Sigmoid colon (tissue), 6 donors: ENCODE measurements at regions not wholly inside any gene's neighbourhood (a gene's known extent, or its start where the extent isn't known, plus 50 kb on each side); places are given as distances from the start of the nearest gene placed in this dataset.

ENCODE experiments used
- DNase-seq: peaks from one replicate; pipeline ENCODE4 v3.0.0-alpha.2; 2019
- H3K27ac ChIP-seq, 4 donors: fragments of 200-600 bp; sonication (generic); one replicate each; pipeline ENCODE4 v1.5.1; 2016 to 2019; ENCODE audit warnings: mild to moderate bottlenecking in 1 of 4
- H3K27me3 ChIP-seq, 3 donors: fragments of 200-600 bp; sonication (generic); one replicate each; pipeline ENCODE4 v1.5.1; 2019; ENCODE audit warnings: mild to moderate bottlenecking in 1 of 3
- H3K36me3 ChIP-seq, 4 donors: fragments of 200-600 bp; sonication (generic); one replicate each; pipeline ENCODE4 v1.5.1; 2016 to 2019
- H3K4me1 ChIP-seq, 4 donors: fragments of 200-600 bp; sonication (generic); one replicate each; pipeline ENCODE4 v1.5.1; 2017 to 2019
- H3K4me3 ChIP-seq, 4 donors: fragments of 200-600 bp; sonication (generic); one replicate each; pipeline ENCODE4 v1.5.1; 2017 to 2019; ENCODE audit warnings: mild to moderate bottlenecking in 2 of 4, moderate library complexity in 1 of 4
- H3K9me3 ChIP-seq, 4 donors: fragments of 200-600 bp in 3 of 4; sonication (generic) in 3 of 4; one replicate each; pipeline versions ENCODE4 v1.5.1 to v1.6.1; 2013 to 2019
- EP300 ChIP-seq, 4 donors: sonication (generic); formaldehyde crosslinking; IDR thresholded peaks; one replicate each; pipeline ENCODE4 v1.6.1; 2017; ENCODE audit warnings: antibody characterized with exemption in 4 of 4
- POLR2A ChIP-seq, 2 donors: fragments of 450-650 bp; IDR thresholded peaks; one replicate each; pipeline ENCODE4 v1.6.1; 2016; ENCODE audit warnings: antibody characterized with exemption in 2 of 2, mild to moderate bottlenecking in 2 of 2, moderate library complexity in 2 of 2
- POLR2AphosphoS5 ChIP-seq, 4 donors: sonication (generic); formaldehyde crosslinking; IDR thresholded peaks; one replicate each; pipeline ENCODE4 v1.6.1; 2017; ENCODE audit warnings: antibody characterized with exemption in 4 of 4
- WGBS, 2 donors: extraction: QIAGEN DNeasy Blood & Tissue Kit; methylation state at CpG; one replicate each; pipeline ENCODE4 v1.1.7; 2013; 5-methylcytosine and 5-hydroxymethylcytosine counted together
- intact Hi-C: fragments of 100-400 bp; cut with DNase I; formaldehyde crosslinking; loops from one replicate; pipeline ENCODE4 v1.15.1; 2023
- TF ChIP-seq, protein P1 (sequence below), 4 experiments: fragments of 450-650 bp in 3 of 4; fragments of 200-600 bp in 1 of 4; IDR thresholded peaks; one replicate each; pipeline ENCODE4 v1.5.1; 2016 to 2019; ENCODE audit warnings: antibody characterized with exemption in 4 of 4, mild to moderate bottlenecking in 3 of 4, moderate library complexity in 2 of 4
- donor health status: healthy with polysubstance abuse.
- donor health status: healthy.

GRCh38 chr6:125415913-125416312 lies 114.1 kb upstream of the HDDC2 start:
- H3K4me1 ChIP-seq, result no peaks in the 10 kb centered on the region
- H3K9me3 ChIP-seq, result no peaks in the 10 kb centered on the region
- no peaks in the 10 kb centered on the region for H3K27me3 ChIP-seq
- intact Hi-C loops, result no loop called here
- no peak overlapping the region for H3K27ac ChIP-seq
- H3K4me3 ChIP-seq, result no peak overlapping the region
- H3K36me3 ChIP-seq, result no peaks in the 10 kb centered on the region
- TF ChIP-seq EP300 (IDR thresholded peaks at IDR 0.05) (no peak), POLR2A (IDR thresholded peaks at IDR 0.05) (no peak), POLR2AphosphoS5 (IDR thresholded peaks at IDR 0.05) (no peak)
- TF ChIP-seq, protein P1, sequence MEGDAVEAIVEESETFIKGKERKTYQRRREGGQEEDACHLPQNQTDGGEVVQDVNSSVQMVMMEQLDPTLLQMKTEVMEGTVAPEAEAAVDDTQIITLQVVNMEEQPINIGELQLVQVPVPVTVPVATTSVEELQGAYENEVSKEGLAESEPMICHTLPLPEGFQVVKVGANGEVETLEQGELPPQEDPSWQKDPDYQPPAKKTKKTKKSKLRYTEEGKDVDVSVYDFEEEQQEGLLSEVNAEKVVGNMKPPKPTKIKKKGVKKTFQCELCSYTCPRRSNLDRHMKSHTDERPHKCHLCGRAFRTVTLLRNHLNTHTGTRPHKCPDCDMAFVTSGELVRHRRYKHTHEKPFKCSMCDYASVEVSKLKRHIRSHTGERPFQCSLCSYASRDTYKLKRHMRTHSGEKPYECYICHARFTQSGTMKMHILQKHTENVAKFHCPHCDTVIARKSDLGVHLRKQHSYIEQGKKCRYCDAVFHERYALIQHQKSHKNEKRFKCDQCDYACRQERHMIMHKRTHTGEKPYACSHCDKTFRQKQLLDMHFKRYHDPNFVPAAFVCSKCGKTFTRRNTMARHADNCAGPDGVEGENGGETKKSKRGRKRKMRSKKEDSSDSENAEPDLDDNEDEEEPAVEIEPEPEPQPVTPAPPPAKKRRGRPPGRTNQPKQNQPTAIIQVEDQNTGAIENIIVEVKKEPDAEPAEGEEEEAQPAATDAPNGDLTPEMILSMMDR (IDR thresholded peaks at IDR 0.05), result no peak
- no peak for DNase-seq
- WGBS, 2 donors, result 95 to 98% methylated on average over 1 of the region's 1 CpG

GRCh38 chr6:125421836-125422235 lies 120.1 kb upstream of the HDDC2 start:
- no peaks in the 10 kb centered on the region for H3K27me3 ChIP-seq
- TF ChIP-seq EP300 (IDR thresholded peaks at IDR 0.05) (no peak), POLR2AphosphoS5 (IDR thresholded peaks at IDR 0.05) (no peak), POLR2A (IDR thresholded peaks at IDR 0.05) (no peak)
- TF ChIP-seq, protein P1 (IDR thresholded peaks at IDR 0.05), result no peak
- no peak for DNase-seq
- 38 to 60% methylated on average over 9 of the region's 9 CpGs for WGBS, 2 donors
- H3K36me3 ChIP-seq, result no peaks in the 10 kb centered on the region
- no peaks in the 10 kb centered on the region for H3K9me3 ChIP-seq
- no peak overlapping the region for H3K4me3 ChIP-seq
- intact Hi-C loops, result no loop called here
- H3K27ac ChIP-seq, result no peak overlapping the region
- H3K4me1 ChIP-seq, result no peaks in the 10 kb centered on the region

GRCh38 chr6:125423047-125423446 lies 121.3 kb upstream of the HDDC2 start:
- 41 to 64% methylated on average over 2 of the region's 2 CpGs for WGBS, 2 donors
- Histone ChIP-seq H3K4me3 (no peak overlapping the region), H3K9me3 (no peaks in the 10 kb centered on the region), H3K27ac (no peak overlapping the region), H3K27me3 (no peaks in the 10 kb centered on the region), H3K36me3 (no peaks in the 10 kb centered on the region), H3K4me1 (no peaks in the 10 kb centered on the region)
- no peak for DNase-seq
- TF ChIP-seq, protein P1 (IDR thresholded peaks at IDR 0.05), result no peak
- TF ChIP-seq EP300 (IDR thresholded peaks at IDR 0.05) (no peak), POLR2A (IDR thresholded peaks at IDR 0.05) (no peak), POLR2AphosphoS5 (IDR thresholded peaks at IDR 0.05) (no peak)
- intact Hi-C loops, result no loop called here

GRCh38 chr6:125431971-125432370 lies 130.2 kb upstream of the HDDC2 start:
- Histone ChIP-seq H3K4me3 (no peak overlapping the region), H3K4me1 (no peaks in the 10 kb centered on the region)

GRCh38 chr6:125432963-125433362 lies 131.2 kb upstream of the HDDC2 start:
- no peak overlapping the region for H3K27ac ChIP-seq
- H3K9me3 ChIP-seq, result no peaks in the 10 kb centered on the region
- H3K27me3 ChIP-seq, result no peaks in the 10 kb centered on the region
- no peak for DNase-seq
- WGBS, 2 donors, result 23 to 33% methylated on average over 5 of the region's 5 CpGs
- TF ChIP-seq, protein P1 (IDR thresholded peaks at IDR 0.05), result no peak
- no peak for TF ChIP-seq EP300 (IDR thresholded peaks at IDR 0.05)
- TF ChIP-seq POLR2AphosphoS5 (IDR thresholded peaks at IDR 0.05), result no peak
- TF ChIP-seq POLR2A (IDR thresholded peaks at IDR 0.05), result no peak
- intact Hi-C loops, result no loop called here
- no peak overlapping the region for H3K4me3 ChIP-seq
- H3K4me1 ChIP-seq, result no peaks in the 10 kb centered on the region
- no peaks in the 10 kb centered on the region for H3K36me3 ChIP-seq

More at GRCh38 chr6:125431971-125432370, 130.2 kb upstream of the HDDC2 start:
- Histone ChIP-seq H3K27me3 (no peaks in the 10 kb centered on the region), H3K27ac (no peak overlapping the region), H3K9me3 (no peaks in the 10 kb centered on the region), H3K36me3 (no peaks in the 10 kb centered on the region)
- TF ChIP-seq, protein P1 (IDR thresholded peaks at IDR 0.05), result no peak
- no peak for TF ChIP-seq POLR2AphosphoS5 (IDR thresholded peaks at IDR 0.05)
- TF ChIP-seq POLR2A (IDR thresholded peaks at IDR 0.05), result no peak
- no peak for TF ChIP-seq EP300 (IDR thresholded peaks at IDR 0.05)
- intact Hi-C loops, result no loop called here
- DNase-seq, result no peak
